ENCODE measurements at regions not wholly inside any gene's neighbourhood (a gene's known extent, or its start where the extent isn't known, plus 50 kb on each side); places are given as distances from the start of the nearest gene placed in this dataset.

DNA sequence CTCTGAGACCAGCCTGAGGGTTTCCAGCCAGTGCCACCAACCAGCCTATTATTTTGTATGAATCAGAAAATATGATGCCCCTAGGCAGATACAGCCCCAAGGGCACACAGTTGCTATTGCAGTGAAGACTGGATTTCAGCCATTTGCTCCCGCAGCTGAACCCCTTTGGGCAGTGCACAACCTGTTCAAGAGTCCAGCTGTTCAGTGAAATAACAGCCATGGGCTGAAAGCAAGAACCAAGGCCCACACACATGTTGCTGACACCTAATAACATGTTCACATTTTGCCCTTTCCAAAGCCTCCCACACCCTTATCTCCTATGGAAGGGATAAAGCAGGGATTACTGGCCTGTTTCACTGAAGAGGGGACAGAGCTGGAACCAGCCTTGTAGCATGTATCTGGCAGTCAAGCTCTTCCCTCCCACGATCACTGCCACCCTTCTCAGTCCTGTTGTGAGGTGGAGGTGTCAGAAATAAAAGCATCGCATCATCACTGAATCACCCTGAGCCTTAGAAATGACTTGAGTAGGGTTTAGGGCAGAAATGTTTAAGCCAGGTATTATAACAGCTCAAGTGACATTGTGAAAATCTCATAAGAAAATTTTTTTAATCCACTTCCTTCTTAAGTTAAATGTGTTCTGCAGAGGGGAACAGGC is 137.1 kb upstream of the FSTL4 start:
- H3K4me1 ChIP-seq (ENCODE audit: control insufficient read depth, low read length), result no peaks in the 10 kb centered on the region

GRCh38 chr5:133746834-133747233 is 134.5 kb upstream of the FSTL4 start:
- H3K27me3 ChIP-seq (ENCODE audit: control insufficient read depth, low read length), result no peaks in the 10 kb centered on the region
- H3K4me2 ChIP-seq (ENCODE audit: low read length), result no peak overlapping the region
- no peaks in the 10 kb centered on the region for H3K79me2 ChIP-seq (ENCODE audit: control insufficient read depth, low read length)
- no peaks in the 10 kb centered on the region for H3K9me2 ChIP-seq (replicated peaks; ENCODE audit: control insufficient read depth, low read length)
- H3K9me3 ChIP-seq (ENCODE audit: control insufficient read depth, insufficient read depth, low read length), result no peaks in the 10 kb centered on the region
- H3K4me3 ChIP-seq (ENCODE audit: low read length), result no peak overlapping the region
- peaks cover 9% of the 10 kb centered on the region for H3K4me1 ChIP-seq (ENCODE audit: control insufficient read depth, low read length)
- H3K36me3 ChIP-seq (ENCODE audit: control insufficient read depth, low read length), result no peaks in the 10 kb centered on the region
- no peaks in the 10 kb centered on the region for H4K20me1 ChIP-seq (ENCODE audit: control insufficient read depth, insufficient read depth, low read depth, low read length)
- H3K27ac ChIP-seq (ENCODE audit: low read depth, low read length), result no peak overlapping the region
- no peaks in the 10 kb centered on the region for H3F3A ChIP-seq (ENCODE audit: control insufficient read depth, insufficient read depth)
- TF ChIP-seq EZH2phosphoT487 (IDR thresholded peaks at IDR 0.05; ENCODE audit: borderline replicate concordance, low read length) (no peak), CTCF (IDR thresholded peaks at IDR 0.05; ENCODE audit: low read depth, low read length, poor library complexity, severe bottlenecking) (peak; percentile 61)

More for the DNA sequence above, 137.1 kb upstream of the FSTL4 start:
- Histone ChIP-seq H3K9me2 (replicated peaks; ENCODE audit: control insufficient read depth, low read length) (no peaks in the 10 kb centered on the region), H3K4me2 (ENCODE audit: low read length) (no peak overlapping the region), H3F3A (ENCODE audit: control insufficient read depth, insufficient read depth) (no peaks in the 10 kb centered on the region), H3K36me3 (ENCODE audit: control insufficient read depth, low read length) (no peaks in the 10 kb centered on the region), H3K9me3 (ENCODE audit: control insufficient read depth, insufficient read depth, low read length) (no peaks in the 10 kb centered on the region), H3K27ac (ENCODE audit: low read depth, low read length) (no peak overlapping the region), H3K27me3 (ENCODE audit: control insufficient read depth, low read length) (no peaks in the 10 kb centered on the region), H3K79me2 (ENCODE audit: control insufficient read depth, low read length) (no peaks in the 10 kb centered on the region), H4K20me1 (ENCODE audit: control insufficient read depth, insufficient read depth, low read depth, low read length) (no peaks in the 10 kb centered on the region), H3K4me3 (ENCODE audit: low read length) (no peak overlapping the region)
- TF ChIP-seq CTCF (IDR thresholded peaks at IDR 0.05; ENCODE audit: low read depth, low read length, poor library complexity, severe bottlenecking), result no peak
- TF ChIP-seq EZH2phosphoT487 (IDR thresholded peaks at IDR 0.05; ENCODE audit: borderline replicate concordance, low read length), result no peak

DNA sequence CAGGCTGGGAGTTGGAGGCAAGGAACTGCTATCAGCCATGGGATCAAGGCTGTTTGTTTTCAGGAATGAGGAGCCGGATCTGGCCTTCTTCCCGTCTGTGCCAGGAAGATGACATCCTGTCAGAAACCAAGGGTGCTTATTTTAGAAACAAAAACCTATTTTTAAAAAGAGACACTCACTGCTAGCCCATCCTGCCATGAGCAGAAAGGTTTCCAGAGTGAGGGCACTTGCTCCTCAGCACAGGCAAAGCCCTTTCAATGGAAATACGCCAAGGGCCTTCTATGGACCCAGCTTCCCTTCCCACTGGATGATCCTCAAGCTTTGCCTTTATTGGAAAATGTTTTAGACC is 132.6 kb upstream of the FSTL4 start:
- Histone ChIP-seq H3K79me2 (ENCODE audit: control insufficient read depth, low read length) (no peaks in the 10 kb centered on the region), H3K27me3 (ENCODE audit: control insufficient read depth, low read length) (no peaks in the 10 kb centered on the region), H3K27ac (ENCODE audit: low read depth, low read length) (no peak overlapping the region), H3K4me2 (ENCODE audit: low read length) (no peak overlapping the region), H4K20me1 (ENCODE audit: control insufficient read depth, insufficient read depth, low read depth, low read length) (no peaks in the 10 kb centered on the region), H3K4me1 (ENCODE audit: control insufficient read depth, low read length) (peaks cover 12% of the 10 kb centered on the region), H3K36me3 (ENCODE audit: control insufficient read depth, low read length) (no peaks in the 10 kb centered on the region), H3K9me3 (ENCODE audit: control insufficient read depth, insufficient read depth, low read length) (no peaks in the 10 kb centered on the region), H3K9me2 (replicated peaks; ENCODE audit: control insufficient read depth, low read length) (no peaks in the 10 kb centered on the region), H3K4me3 (ENCODE audit: low read length) (no peak overlapping the region), H3F3A (ENCODE audit: control insufficient read depth, insufficient read depth) (no peaks in the 10 kb centered on the region)
- TF ChIP-seq CTCF (IDR thresholded peaks at IDR 0.05; ENCODE audit: low read depth, low read length, poor library complexity, severe bottlenecking), result no peak
- no peak for TF ChIP-seq EZH2phosphoT487 (IDR thresholded peaks at IDR 0.05; ENCODE audit: borderline replicate concordance, low read length)
